ENCODE measurements at regions not wholly inside any gene's neighbourhood (a gene's known extent, or its start where the extent isn't known, plus 50 kb on each side); places are given as distances from the start of the nearest gene placed in this dataset.

DNA sequence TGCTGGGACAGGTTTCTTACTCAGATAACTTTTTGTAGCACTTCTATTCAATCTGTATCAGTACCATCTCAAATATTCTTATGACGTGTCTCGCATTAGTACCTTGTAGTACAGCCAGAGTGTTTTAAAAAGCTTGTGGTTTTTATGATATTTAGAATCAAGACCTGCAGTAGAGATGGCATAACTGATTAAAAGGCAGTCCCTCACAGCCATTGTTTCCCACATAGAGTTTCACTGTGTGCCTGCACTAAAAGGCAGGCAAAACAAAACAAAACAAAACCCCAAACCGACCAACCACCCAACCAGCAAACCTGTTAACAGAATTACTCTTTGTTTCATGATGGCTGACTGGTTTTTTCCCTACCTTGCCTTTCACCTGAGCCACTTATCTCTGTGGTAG is 221.3 kb upstream of the DGKB start:
- no peak for DNase-seq (ENCODE audit: low read depth)
- TF ChIP-seq, protein P1, sequence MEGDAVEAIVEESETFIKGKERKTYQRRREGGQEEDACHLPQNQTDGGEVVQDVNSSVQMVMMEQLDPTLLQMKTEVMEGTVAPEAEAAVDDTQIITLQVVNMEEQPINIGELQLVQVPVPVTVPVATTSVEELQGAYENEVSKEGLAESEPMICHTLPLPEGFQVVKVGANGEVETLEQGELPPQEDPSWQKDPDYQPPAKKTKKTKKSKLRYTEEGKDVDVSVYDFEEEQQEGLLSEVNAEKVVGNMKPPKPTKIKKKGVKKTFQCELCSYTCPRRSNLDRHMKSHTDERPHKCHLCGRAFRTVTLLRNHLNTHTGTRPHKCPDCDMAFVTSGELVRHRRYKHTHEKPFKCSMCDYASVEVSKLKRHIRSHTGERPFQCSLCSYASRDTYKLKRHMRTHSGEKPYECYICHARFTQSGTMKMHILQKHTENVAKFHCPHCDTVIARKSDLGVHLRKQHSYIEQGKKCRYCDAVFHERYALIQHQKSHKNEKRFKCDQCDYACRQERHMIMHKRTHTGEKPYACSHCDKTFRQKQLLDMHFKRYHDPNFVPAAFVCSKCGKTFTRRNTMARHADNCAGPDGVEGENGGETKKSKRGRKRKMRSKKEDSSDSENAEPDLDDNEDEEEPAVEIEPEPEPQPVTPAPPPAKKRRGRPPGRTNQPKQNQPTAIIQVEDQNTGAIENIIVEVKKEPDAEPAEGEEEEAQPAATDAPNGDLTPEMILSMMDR (conservative IDR thresholded peaks at IDR 0.05; ENCODE audit: low read length) = no peak
- no peak overlapping the region for H3K4me3 ChIP-seq (ENCODE audit: low read length)

DNA sequence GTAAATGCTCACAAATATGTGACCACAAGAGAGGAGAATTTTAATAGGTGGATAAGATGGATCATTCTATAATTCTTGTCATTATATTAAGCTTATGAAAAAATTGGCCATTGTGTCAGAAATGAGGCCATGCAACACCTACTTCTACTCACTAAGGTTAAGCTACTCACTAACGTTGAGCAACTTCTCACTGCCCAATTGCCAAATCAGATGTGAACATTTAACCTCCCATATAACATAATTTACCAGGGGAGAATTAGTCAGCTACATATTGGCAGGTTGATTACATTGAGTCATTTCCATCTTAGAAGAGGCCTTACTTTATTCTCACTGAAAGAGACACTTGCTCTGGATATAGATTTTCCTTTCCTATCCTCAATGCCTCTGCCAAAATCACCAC is 211.2 kb upstream of the DGKB start:
- TF ChIP-seq, protein P1 (conservative IDR thresholded peaks at IDR 0.05; ENCODE audit: low read length) = no peak
- DNase-seq (ENCODE audit: low read depth) = no peak
- H3K4me3 ChIP-seq (ENCODE audit: low read length) = no peak overlapping the region

DNA sequence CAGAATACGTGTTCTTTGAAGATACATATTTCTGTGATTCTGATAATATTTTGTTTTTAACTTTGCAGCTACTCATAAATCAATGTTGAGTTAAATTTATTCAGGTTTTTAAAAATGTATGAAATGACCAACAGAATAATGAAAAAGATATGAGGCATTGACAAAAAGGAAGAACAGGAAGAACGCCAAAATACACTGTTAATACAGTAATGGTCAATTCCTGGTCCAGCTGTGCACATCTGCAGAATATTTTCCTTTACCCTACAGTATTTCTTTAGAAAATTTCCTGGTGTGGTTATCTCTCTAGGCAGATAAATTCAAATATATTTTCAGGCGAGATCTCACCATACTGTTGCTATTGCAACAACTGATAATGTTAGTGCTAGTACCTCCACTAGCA is 203.2 kb upstream of the DGKB start:
- no peak for DNase-seq (ENCODE audit: low read depth)
- TF ChIP-seq, protein P1 (conservative IDR thresholded peaks at IDR 0.05; ENCODE audit: low read length) = no peak
- no peak overlapping the region for H3K4me3 ChIP-seq (ENCODE audit: low read length)

DNA sequence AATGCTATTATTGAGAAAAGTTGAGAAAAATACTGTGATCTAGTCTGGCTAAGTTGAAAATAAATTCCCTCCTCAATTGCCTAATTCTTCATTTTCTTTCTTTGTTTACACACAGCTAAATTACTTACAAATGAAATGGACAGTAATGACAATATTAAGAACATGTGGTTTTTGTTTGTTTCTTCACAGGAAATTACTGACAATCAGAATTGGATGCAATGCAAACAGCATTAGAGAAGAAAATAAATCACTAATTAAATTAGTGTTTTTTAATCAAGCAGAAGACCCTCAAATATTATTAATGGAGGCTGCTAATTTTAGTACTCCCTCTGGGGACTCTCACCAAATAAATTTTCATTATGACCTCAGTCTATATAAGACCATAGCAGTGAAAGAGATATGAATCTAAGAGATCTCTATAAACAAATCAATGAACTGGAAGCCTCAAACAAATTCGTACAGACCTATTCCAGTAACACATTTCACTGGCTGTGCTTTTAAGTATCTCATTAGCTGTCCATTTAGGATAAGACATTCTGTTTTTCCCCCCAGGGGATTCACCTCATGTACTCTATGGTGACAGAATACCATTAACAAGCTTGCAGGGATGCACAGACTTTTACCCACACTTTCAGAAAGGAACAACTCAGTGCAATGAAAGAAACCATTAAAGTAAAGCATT is 202.0 kb upstream of the DGKB start:
- H3K4me3 ChIP-seq (ENCODE audit: low read length) = no peak overlapping the region
- no peak for DNase-seq (ENCODE audit: low read depth)
- TF ChIP-seq, protein P1 (conservative IDR thresholded peaks at IDR 0.05; ENCODE audit: low read length) = no peak

DNA sequence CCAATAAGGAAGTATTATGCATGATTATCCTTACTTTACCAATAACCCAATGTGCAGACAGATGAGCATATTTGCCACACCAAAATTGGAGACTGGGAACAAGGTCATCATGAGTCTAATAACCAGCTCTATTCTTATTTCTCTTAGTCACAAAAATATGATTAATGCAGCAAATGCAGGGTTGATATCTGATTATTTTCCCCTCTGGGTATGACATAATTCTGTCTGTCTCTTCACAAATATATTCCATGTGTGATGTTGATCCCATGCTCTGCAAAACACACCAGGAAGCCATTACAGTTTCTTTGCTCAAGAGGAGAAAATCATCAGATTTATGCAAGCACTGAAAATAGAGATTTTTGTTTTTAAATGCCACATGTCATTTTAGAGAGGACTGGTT is 196.5 kb upstream of the DGKB start:
- H3K4me3 ChIP-seq (ENCODE audit: low read length) = no peak overlapping the region
- DNase-seq (ENCODE audit: low read depth) = no peak
- TF ChIP-seq, protein P1 (conservative IDR thresholded peaks at IDR 0.05; ENCODE audit: low read length) = no peak

DNA sequence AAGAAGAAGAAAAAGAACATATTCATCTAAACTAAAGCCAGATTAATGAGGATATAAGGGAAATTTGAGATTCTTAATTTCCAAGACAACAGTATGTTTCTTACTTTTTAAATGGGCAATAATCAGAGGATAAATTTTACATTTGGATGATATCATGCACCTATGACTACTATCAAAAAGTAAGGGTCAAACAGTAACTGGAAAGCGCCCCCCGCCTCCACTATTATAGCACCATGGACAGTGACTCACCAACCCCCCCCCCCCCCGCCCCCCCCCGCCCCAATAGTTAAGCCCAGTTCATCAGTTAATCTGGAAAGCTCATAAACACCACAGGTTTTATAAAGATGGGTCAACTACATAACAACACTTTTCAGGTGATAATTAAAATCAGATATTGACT is 194.3 kb upstream of the DGKB start:
- TF ChIP-seq, protein P1 (conservative IDR thresholded peaks at IDR 0.05; ENCODE audit: low read length) = no peak
- H3K4me3 ChIP-seq (ENCODE audit: low read length) = no peak overlapping the region
- DNase-seq (ENCODE audit: low read depth) = no peak

DNA sequence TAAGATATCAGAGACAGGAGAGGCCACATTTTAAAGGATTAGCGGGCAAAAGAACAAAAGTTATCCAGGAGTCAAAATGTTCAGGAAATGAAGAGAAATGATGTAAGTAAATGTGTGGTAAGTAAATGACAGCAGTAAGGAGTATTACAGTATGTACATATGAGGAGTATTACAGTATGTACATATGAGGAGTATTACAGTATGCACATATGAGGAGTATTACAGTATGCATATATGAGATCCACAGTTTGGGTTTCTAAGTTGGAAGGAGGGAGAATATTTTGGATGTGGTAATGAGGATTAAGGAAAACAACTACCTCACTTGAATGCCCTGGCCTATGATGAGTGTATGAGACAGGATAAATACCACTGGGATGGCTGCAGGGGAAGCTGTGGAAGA is 192.4 kb upstream of the DGKB start:
- DNase-seq (ENCODE audit: low read depth) = no peak
- TF ChIP-seq, protein P1 (conservative IDR thresholded peaks at IDR 0.05; ENCODE audit: low read length) = no peak
- no peak overlapping the region for H3K4me3 ChIP-seq (ENCODE audit: low read length)
